Endometrial microvascular endothelial cells (primary cell): ENCODE measurements at regions not wholly inside any gene's neighbourhood (a gene's known extent, or its start where the extent isn't known, plus 50 kb on each side); places are given as distances from the start of the nearest gene placed in this dataset.

Experiments used
- in situ Hi-C: cut with HindIII; loops from 2 replicates; pipeline ENCODE4 v1.10.0; 2017; ENCODE audit warnings: low sequenced_read_pairs, low pct_unique_long_range_greater_than_20kb; ENCODE audit errors: inconsistent ontology term

DNA sequence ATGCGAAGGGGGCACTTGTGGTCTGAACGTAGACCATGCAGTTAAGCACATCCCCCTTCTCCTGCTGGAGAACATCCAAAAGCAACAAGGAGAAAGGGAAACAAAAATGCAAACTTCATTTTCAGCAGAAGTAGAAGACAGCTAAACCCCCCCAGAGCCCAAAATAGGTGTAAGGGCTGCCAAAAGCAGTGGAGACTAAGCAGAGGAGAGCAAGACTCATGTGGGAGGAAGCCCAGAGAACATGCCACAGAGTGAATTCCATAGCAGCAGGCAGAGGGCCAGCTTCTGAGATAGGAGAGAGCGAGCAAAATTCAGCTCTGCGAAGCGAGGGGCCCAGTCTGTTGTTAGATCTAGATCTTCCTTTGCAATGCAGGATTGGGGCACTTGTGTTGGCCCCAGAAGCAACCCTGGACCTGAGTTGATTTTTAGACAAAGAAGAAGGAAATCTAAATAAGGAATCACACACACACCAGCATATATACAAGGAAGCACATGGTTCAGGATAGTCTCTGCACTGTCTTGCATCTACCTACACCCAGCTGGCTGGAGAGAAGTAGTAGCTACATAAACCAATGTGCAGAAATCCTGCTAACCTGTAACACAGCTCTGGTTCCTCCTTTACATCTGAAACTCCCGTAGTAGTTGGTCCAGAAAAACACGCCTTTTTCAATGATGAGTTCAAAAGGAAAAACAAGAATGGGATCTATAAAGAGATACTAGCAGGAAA, 199.6 kb downstream of the SPRY2 start:
- in situ Hi-C loops: no loop called here

DNA sequence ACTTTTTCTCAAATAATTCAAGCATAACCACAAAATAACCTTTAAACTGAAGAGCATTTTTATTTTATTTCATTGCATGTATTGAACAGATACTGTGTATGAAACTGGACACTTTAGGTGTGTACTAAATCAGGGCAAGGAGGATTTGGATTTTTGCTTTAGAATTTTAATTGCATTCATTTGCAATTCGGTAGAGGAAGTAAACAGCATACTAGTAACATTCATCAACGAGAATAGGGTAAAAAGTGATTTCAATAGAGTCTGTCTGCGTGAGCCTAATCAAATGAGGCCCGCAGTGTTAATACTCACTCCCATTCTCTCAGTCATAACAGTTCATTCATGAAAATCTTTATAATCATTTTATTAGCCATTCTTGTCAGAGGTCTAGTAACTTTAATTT, 200.2 kb downstream of the SPRY2 start:
- in situ Hi-C loops: no loop called here

DNA sequence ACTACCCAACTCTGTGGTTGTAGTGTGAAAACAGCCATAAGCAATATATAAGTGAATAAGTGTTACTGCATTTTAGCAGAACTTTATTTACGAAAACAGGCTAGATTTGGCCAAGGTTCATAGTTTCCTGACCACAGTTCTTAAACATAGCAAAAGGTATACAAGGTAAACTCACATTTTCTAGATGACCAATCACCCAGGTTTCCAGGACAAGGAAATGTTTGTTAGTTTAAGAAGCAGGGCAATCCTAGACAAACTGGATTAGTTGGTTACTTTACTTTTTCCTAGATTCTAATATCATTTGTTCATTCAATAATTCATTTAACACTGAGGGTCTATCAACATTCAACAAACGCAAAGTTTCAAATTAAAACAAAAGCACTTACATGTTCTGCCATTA, 201.7 kb downstream of the SPRY2 start:
- in situ Hi-C loops: no loop called here

DNA sequence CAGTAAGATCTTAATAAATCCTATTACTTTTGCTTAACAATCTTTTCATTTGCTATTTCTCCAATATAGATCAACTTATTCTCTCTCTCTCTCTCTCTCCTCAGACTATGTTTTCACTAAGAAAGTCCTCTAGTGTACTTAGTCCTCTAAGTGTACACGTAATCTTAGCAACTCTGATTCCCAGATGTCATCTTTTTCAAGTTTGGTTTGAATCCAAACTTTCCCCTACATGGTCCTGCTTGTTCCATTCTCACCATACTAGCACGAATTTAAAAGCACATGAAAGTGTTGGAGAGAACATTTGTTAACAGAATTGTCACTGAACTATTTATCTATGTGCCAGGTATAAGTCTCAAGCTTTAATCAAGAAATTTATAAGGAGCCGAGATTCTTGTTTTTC, 202.9 kb downstream of the SPRY2 start:
- in situ Hi-C loops: no loop called here

DNA sequence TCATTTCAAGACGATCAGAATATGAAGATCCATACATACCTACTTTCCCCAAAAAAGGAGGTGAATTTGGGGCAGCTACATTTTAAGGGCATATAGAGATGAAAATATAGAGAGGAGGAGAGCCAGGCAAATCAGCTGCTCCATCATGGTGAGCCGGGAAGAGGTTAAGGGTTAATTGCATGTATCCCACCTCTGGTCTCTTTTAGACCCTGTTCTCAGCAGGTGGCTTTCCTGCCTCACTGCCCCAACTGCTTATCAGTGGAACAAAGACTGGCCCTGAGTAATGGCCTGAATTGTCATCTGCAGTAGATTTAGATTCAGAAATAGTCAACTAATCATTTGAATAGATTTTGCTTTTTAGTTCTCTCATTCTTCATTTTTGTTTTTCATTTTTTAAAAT, 206.6 kb downstream of the SPRY2 start:
- in situ Hi-C loops: no loop called here

DNA sequence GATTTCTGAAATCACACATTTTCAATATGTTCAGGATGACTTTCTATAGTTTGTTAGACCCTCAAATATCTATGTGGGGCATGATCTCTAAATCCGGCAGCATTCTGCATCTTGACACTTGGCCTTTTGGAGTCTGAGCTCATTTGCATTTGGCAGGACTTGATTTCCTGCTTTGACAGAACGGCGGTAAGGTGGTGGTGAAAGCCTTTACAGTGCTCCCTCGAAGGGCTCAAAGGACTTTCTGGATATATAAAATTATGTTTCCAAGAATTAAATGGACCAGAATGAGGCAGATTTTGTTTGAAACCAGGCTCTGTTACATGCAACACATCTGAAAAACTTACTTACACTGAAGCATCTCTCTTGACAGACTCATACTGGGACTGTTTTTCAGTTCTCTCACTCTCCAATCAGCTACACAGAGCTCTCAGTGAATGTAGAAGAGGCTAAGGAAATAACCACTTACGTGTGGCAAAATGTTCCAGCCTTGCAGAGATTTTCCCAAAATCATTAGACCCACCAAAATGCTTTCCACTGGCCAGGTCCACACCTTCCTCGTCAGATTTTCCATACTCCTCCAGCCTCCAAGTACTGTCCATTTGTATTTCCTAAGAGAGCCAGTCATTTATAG, 207.2 kb downstream of the SPRY2 start:
- in situ Hi-C loops: no loop called here

DNA sequence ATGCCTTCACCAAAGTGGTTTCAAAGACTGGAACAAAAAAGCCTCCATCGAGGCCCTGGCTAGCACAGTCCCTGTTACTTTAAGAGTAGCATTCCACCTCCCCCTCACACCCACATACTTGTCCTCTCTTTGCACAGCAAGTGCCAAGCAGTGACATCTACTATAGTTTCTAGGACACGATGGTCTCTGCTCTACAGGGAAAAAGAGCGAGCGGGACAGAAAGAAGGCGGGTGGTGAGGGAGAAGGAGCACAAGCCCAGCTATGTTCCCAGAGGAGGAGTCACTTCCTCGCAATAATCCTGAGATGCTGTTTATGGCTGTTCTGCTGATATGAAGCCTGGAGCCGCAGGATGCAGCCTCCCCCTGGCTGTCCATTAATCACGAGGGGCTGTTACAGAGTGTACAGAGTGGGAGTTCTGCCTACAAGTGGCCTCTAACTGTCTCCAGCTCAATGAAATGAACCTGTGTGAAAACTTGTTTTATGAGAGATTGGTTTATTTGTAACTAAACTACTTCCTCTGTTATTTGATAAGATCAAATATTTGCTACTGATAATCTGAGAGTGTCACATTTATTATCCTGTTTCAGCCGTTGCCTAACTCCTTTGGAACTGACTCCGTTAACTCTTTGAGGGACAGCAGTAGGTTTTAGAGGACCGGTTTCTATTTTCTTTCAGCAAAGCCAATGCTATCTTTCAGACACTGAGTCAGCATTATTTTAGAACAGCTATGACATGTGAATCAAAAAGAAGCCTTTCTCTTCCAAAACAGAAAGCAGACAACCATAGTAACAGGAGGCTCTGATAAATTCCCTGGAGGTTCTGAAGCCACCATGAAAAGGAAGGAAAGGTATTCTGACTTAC, 208.0 kb downstream of the SPRY2 start:
- in situ Hi-C loops: no loop called here

DNA sequence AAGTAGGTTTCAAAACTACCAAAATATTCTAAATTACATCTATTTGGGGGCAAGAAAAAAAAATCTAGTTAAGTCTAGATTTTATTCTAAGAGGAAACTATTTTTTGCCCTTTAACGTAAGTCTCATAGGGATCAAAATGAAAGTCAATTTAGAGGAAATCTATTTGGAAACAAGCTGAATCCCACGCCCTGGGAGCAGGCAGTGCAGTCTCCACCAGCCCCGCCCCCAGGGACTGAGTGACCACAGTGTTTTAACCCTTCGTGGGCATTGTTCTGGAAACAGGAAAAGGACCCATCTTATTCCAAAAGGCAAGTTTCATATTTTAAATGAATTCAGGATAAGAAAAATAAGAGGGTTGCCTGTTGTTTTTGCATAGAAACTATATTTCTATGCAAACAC, 209.7 kb downstream of the SPRY2 start:
- in situ Hi-C loops: no loop called here

DNA sequence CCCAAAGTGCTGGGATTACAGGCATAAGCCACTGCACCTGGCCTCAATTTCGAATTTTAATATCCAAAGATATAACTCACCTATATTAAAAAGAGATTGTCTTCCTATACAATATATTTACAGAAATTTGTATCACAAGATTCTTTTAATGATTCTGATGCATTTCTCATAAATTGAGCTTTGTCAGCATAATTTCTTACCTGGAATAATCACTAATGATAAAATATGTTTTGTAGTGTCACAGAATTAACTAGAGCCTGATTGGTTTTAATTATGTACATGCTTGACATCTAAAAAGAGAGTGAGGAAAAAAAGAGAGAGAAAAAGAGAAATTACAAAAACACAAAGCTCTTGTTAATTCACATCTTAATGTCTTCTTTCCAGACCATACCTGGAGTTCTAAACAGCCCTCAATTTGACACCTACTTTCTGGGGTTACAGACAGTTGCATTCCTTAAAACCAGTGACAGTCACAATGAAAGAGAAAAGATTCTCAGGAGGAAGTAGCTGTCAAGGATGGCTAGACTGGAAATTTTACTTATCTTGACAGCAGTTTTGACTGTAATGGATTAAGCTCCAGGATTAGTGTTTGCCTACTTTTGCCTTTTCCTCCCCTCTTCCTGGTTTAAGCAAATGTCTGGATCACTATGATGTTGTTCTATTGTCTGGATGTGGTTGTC, 214.4 kb downstream of the SPRY2 start:
- in situ Hi-C loops: no loop called here

DNA sequence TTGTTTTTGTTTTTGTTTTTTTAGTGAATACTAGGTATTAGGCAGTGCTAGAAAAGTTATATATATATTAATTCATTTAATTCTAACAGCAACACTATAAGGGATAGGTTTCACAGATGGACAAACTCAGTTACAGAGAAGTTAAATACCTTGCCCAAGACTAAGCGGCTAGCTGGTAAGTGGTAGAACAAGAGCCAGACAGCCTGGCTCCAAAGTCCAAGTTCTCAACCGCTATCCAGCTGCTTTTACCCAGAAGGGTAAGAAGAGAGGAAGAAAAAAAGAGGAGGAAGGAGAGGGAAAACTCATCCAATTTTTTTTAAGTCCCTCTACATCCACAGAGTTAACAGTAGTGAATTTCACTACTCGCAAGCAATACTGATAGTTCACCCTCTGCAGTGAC, 217.0 kb downstream of the SPRY2 start:
- in situ Hi-C loops: no loop called here

DNA sequence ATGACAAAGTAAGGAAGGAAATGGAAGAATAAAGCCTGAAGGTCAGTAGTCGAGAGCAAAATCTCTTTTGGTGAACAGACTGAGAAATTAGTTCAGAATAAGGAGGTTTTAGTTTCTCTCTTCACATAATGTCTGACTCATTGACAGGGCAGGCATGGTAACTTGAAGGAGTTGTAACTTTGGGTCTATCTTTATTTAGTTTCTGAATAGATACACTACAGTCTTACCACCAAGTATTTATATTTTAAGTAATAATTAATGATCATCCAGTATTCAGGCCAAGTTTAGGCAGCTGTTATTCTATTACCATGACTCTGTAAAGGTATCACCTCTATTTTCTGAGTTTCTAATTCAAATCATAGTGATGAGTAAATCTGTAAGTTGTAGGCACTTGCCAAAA, 219.9 kb downstream of the SPRY2 start:
- in situ Hi-C loops: no loop called here

DNA sequence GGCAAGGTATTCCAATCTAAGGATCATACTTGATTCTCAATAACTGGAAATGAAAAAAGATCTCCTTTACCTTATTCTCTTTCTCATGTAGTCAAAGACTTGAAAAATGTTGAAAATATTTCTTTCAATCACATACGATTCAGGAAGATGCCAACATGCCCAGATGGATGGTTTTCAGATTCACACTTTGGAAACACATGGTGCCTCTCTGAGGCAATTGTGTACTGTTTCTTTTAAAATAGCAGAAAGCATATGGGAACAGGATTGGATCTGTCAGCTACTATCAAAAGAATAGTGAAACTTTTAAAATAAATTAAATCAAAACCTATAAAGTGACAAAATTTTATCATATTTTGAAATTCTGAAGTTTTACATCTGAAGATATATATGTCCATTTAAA, 222.4 kb downstream of the SPRY2 start:
- in situ Hi-C loops: no loop called here

DNA sequence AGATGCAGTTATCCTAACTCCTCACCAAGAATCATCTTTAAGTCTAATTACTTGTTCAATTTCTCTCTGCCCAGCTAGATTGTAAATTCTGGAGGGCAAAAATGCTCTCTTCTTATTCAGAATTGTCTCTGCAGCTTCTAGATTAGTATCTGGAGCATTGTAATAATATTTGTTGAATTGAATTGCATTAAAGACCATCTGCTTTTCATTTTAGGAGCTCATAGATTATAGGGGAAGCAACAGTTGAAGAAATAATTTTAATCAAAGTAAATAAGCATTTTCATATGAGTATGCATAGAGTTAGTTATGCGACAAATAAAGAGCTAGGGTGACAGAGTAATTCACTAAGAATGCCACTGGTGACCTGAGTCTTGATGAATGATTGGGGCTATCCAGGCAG, 222.8 kb downstream of the SPRY2 start:
- in situ Hi-C loops: no loop called here

DNA sequence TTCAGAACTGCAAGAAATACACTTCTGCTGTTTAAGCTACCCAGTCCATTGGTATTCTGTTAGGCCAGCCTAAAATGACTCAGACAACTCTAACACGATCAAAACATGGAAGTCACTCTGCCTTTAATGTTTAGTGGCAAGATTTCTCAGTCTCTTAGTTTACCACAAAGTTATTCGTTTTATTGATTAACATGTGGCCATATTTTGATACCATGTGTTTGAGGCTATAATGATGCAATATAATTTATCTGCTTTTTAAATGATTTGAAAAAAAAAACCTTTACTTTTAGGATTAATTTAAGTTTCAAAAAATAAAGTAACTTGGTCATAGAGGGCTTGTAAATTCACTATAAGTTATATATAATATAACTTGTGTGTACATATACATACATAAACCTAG, 223.4 kb downstream of the SPRY2 start:
- in situ Hi-C loops: no loop called here

DNA sequence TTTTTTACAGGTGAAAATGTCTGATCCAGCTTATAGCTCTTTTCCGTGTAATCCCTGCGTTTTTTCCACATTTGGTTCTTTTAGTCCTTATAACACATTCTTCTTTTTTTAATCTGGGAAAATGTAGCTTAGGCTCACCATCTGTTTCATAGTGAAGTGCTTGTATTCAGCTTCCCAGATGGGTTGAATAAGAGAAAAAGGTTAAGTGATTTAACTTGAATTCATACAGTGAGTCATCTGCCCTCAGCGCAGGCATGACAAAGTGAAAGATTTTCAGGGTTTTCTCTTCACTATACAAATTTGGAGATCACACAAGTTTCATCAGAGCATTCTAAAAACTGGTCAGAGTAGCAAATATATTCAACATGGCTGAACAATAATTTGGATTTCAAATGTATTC, 224.8 kb downstream of the SPRY2 start:
- in situ Hi-C loops: no loop called here

DNA sequence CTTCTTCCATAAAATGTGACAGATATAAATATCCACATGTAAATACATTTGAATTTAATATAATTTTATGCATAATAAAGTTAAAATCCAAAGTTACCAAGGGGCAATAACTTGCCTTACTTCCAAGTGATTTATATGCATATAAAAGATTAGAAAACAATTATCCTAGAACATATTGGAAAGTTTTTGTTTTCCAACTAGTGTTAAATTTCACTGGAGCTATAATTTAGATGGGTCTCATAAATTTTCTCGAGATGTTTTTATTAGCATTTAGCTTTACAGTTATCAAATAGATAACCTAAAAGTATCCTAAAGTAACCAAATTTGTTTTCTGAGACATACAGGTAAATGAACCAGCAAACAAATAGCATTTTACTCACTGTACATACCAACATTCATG, 225.3 kb downstream of the SPRY2 start:
- in situ Hi-C loops: no loop called here

DNA sequence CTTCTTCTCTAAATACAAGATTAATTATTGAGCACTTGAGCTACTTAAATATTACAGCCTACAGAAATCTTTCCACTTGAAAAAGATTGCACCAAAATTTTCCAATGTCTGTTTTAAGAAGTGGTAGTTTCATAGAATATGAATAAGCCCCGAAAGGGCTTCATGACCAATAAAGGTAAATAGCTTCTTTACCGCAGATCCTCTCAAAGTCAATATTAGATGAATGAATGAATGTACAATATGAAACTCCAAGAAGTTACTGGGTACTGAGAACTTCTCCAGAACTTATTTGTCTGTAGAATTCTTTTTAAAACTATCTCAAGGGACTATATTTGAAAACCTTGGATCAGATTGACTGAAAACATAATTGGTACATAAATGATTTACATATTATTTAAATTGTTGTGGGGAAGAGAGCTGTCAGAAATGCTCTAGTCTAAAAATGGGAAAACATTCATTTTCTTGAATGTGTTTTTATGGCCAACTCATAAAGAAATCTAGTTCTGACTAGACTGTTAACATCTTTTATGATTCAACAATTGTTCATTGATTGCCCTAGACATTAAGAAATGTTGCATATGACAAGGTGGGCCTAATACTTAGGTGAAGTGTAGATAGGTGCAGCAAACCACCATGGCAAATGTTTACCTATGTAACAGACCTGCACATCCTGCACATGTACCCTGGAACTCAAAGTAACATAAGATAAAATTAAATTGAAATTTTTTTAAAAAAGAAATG, 227.0 kb downstream of the SPRY2 start:
- in situ Hi-C loops: no loop called here

DNA sequence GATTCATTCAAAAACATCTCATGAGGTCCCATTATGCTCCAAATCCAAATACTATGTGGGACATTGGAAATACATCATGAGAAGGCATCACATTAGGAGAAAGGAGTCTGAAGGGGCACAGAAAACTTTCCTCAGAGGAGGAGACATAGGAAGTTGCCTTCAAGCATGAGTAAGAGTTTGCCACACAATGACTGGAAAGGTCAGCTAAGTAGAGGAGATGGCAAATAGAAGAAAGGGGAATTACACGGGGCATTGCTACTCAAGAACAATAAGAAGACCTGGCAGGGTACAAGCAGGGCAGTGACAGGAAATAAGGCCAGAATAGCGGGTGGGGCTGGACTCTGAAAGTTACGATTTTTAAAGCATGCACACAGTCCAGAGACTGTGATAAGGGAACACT, 231.6 kb downstream of the SPRY2 start:
- in situ Hi-C loops: no loop called here

DNA sequence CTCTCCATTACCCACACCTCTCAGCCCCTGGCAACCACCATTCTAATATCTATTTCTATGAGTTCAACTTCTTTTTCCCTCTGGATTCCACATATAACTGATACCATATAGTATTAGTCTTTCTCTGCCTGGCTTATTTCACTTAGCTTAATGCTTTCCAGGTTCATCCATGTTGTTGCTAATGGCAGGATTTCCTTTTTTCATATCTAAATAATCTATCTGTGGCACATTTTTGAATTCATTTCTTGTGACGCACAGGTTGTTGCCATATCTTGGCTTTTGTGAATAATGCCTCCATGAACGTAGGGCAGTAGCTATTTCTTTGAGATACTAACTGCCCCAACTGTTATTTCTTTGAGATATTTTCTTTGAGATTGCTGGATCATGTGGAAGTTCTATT, 235.6 kb downstream of the SPRY2 start:
- in situ Hi-C loops: no loop called here
